Hematopoietic multipotent progenitor cell treated with erythropoietin and hydrocortisone succinate and interleukin-3 and kit ligand, for 6 days (in vitro differentiated cells): ENCODE measurements at regions not wholly inside any gene's neighbourhood (a gene's known extent, or its start where the extent isn't known, plus 50 kb on each side); places are given as distances from the start of the nearest gene placed in this dataset.
"Not testable (repeated sequence)": the region's sequence is repeated elsewhere in the genome, so short reads cannot be mapped to it uniquely, and the experiment has no call there.

Experiments
- DNase-seq: peaks from one replicate; pipeline ENCODE4 v3.0.0-alpha.2; 2015

- no peak for DNase-seq
Observed at GRCh38 chr13:88257706-88258105, 586.5 kb downstream of the SLITRK5 start.

GRCh38 chr13:88263808-88264207 lies 592.6 kb downstream of the SLITRK5 start:
- no peak for DNase-seq

- no peak for DNase-seq
Observed at GRCh38 chr13:88281841-88282240, 610.7 kb downstream of the SLITRK5 start.

GRCh38 chr13:88285329-88285728 lies 614.2 kb downstream of the SLITRK5 start:
- no peak for DNase-seq

- no peak for DNase-seq
Observed at GRCh38 chr13:88288326-88288725, 617.2 kb downstream of the SLITRK5 start.

GRCh38 chr13:88291731-88292130 lies 620.6 kb downstream of the SLITRK5 start:
- DNase-seq = not testable (repeated sequence)

GRCh38 chr13:88294368-88294767 lies 623.2 kb downstream of the SLITRK5 start:
- DNase-seq = no peak

- no peak for DNase-seq
Observed at GRCh38 chr13:88303157-88303556, 632.0 kb downstream of the SLITRK5 start.

GRCh38 chr13:88303605-88304004 lies 632.4 kb downstream of the SLITRK5 start:
- DNase-seq = peak; percentile 4

GRCh38 chr13:88314496-88314895 lies 643.3 kb downstream of the SLITRK5 start:
- no peak for DNase-seq

GRCh38 chr13:88329066-88329465 lies 657.9 kb downstream of the SLITRK5 start:
- DNase-seq = no peak

GRCh38 chr13:88339271-88339741 lies 668.1 kb downstream of the SLITRK5 start:
- DNase-seq = no peak

- no peak for DNase-seq
Observed at GRCh38 chr13:88345171-88345847, 674.1 kb downstream of the SLITRK5 start.

- no peak for DNase-seq
Observed at GRCh38 chr13:88360761-88361160, 689.6 kb downstream of the SLITRK5 start.

GRCh38 chr13:88369866-88370265 lies 698.7 kb downstream of the SLITRK5 start:
- DNase-seq = no peak

- no peak for DNase-seq
Observed at GRCh38 chr13:88376760-88377388, 705.7 kb downstream of the SLITRK5 start.

GRCh38 chr13:88377852-88378251 lies 706.7 kb downstream of the SLITRK5 start:
- DNase-seq = no peak

GRCh38 chr13:88384542-88384941 lies 713.4 kb downstream of the SLITRK5 start:
- DNase-seq = no peak

- DNase-seq = no peak
Observed at GRCh38 chr13:88395804-88396203, 724.6 kb downstream of the SLITRK5 start.

- no peak for DNase-seq
Observed at GRCh38 chr13:88411696-88412095, 740.5 kb downstream of the SLITRK5 start.

GRCh38 chr13:88417801-88418200 lies 746.6 kb downstream of the SLITRK5 start:
- DNase-seq = no peak

- no peak for DNase-seq
Observed at GRCh38 chr13:88424463-88424862, 753.3 kb downstream of the SLITRK5 start.

GRCh38 chr13:88426661-88427060 lies 755.5 kb downstream of the SLITRK5 start:
- DNase-seq = no peak

GRCh38 chr13:88429862-88430261 lies 758.7 kb downstream of the SLITRK5 start:
- DNase-seq = no peak

GRCh38 chr13:88434953-88435352 lies 763.8 kb downstream of the SLITRK5 start:
- DNase-seq = no peak
